ENCODE measurements at regions not wholly inside any gene's neighbourhood (a gene's known extent, or its start where the extent isn't known, plus 50 kb on each side); places are given as distances from the start of the nearest gene placed in this dataset.

- Histone ChIP-seq H4K20me1 (ENCODE audit: control insufficient read depth, extremely low read depth, insufficient read depth, low read length) (no peaks in the 10 kb centered on the region), H3K27me3 (ENCODE audit: control insufficient read depth, insufficient read depth, low read length) (no peaks in the 10 kb centered on the region), H3K4me3 (replicated peaks in 1 of 4; ENCODE audit: control extremely low read depth in 1 of 4, insufficient read depth in 1 of 4, low read depth in 3 of 4, low read length in 4 of 4) (no peak overlapping the region), H3K9me3 (ENCODE audit: control insufficient read depth, insufficient read depth, low read depth, low read length) (no peaks in the 10 kb centered on the region), H3K36me3 (ENCODE audit: control insufficient read depth, insufficient read depth, low read length) (no peaks in the 10 kb centered on the region), H2AFZ (ENCODE audit: low read length) (no peak overlapping the region), H3K4me1 (ENCODE audit: control insufficient read depth, extremely low read depth, insufficient read depth, low read length) (no peaks in the 10 kb centered on the region), H3K4me2 (ENCODE audit: extremely low read depth, insufficient read depth, low read length) (no peak overlapping the region), H3K27ac (ENCODE audit: insufficient read depth, low read length) (no peak overlapping the region), H3K9ac (ENCODE audit: insufficient read depth, low read length) (no peak overlapping the region), H3K79me2 (ENCODE audit: control insufficient read depth, insufficient read depth, low read length) (no peaks in the 10 kb centered on the region)
- no peak for TF ChIP-seq CTCF (conservative IDR thresholded peaks at IDR 0.05 in 1 of 2, IDR thresholded peaks at IDR 0.05 in 1 of 2; ENCODE audit: low read depth in 1 of 2, low read length in 2 of 2)
- TF ChIP-seq EZH2 (IDR thresholded peaks at IDR 0.05; ENCODE audit: low read length, missing control alignments): no peak
- DNase-seq (ENCODE audit: low read depth in 2 of 2): no peak
These were observed 902.0 kb upstream of the GCFC2 start for GRCh38 chr2:76612764-76613163.

DNA sequence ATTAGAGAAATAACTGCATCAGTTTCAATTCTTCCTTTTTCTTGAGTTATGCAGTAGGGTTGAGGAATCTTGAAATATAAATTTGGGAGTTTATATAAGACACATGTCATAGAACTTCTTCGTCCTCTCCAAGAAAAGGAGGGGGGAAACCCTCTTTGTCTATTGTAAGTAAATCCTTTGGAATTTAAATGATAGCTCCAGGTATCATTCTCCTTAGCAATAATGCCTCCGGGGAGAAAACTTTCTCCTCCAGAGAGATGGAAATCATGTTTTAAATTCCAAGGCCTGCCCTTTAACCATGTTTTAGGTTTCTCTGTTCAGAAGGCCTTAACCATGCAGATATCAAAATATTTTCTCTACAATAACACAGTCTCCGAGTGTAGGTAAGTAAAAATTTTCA lies 899.7 kb upstream of the GCFC2 start:
- Histone ChIP-seq H3K27me3 (ENCODE audit: control insufficient read depth, insufficient read depth, low read length) (no peaks in the 10 kb centered on the region), H3K4me1 (ENCODE audit: control insufficient read depth, extremely low read depth, insufficient read depth, low read length) (no peaks in the 10 kb centered on the region), H3K9ac (ENCODE audit: insufficient read depth, low read length) (no peak overlapping the region), H3K79me2 (ENCODE audit: control insufficient read depth, insufficient read depth, low read length) (no peaks in the 10 kb centered on the region), H3K4me2 (ENCODE audit: extremely low read depth, insufficient read depth, low read length) (no peak overlapping the region), H2AFZ (ENCODE audit: low read length) (no peak overlapping the region), H3K36me3 (ENCODE audit: control insufficient read depth, insufficient read depth, low read length) (no peaks in the 10 kb centered on the region), H4K20me1 (ENCODE audit: control insufficient read depth, extremely low read depth, insufficient read depth, low read length) (no peaks in the 10 kb centered on the region), H3K27ac (ENCODE audit: insufficient read depth, low read length) (no peak overlapping the region), H3K4me3 (replicated peaks in 1 of 4; ENCODE audit: control extremely low read depth in 1 of 4, insufficient read depth in 1 of 4, low read depth in 3 of 4, low read length in 4 of 4) (no peak overlapping the region), H3K9me3 (ENCODE audit: control insufficient read depth, insufficient read depth, low read depth, low read length) (no peaks in the 10 kb centered on the region)
- TF ChIP-seq CTCF (conservative IDR thresholded peaks at IDR 0.05 in 1 of 2, IDR thresholded peaks at IDR 0.05 in 1 of 2; ENCODE audit: low read depth in 1 of 2, low read length in 2 of 2): no peak
- DNase-seq (ENCODE audit: low read depth in 2 of 2): no peak

DNA sequence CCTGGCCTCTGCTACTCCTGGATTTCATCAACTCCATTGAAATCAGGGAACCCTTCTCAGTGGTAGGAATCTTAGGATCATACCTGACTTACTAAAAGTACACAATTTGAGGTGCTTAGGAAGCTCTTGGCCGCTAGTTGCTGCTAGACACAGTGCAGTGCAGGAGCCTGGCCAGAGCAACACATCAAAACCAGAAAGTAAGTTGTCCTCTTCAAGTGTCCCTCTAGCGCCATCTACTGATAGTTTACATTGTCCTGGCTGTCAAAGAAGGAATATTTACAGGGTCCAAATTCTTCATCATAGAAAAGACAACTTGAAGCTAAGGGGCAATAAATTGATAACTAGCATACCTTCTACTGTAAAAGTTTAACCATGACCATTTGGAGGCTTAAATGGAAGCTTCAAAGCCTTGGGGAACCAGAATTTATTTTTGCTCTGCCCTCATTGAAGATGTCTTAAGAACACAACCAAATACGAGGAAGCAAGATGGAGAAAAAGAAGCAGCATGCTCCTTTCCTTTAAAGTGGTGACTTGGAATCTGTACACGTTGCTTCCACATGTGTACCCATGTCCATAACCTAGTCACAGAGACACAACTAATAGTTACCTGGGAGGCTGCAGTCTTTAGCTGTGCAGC lies 889.1 kb upstream of the GCFC2 start:
- Histone ChIP-seq H3K4me3 (replicated peaks in 1 of 4; ENCODE audit: control extremely low read depth in 1 of 4, insufficient read depth in 1 of 4, low read depth in 3 of 4, low read length in 4 of 4) (no peak overlapping the region), H3K4me2 (ENCODE audit: extremely low read depth, insufficient read depth, low read length) (no peak overlapping the region), H2AFZ (ENCODE audit: low read length) (no peak overlapping the region), H3K9ac (ENCODE audit: insufficient read depth, low read length) (no peak overlapping the region), H4K20me1 (ENCODE audit: control insufficient read depth, extremely low read depth, insufficient read depth, low read length) (no peaks in the 10 kb centered on the region), H3K9me3 (ENCODE audit: control insufficient read depth, insufficient read depth, low read depth, low read length) (no peaks in the 10 kb centered on the region), H3K79me2 (ENCODE audit: control insufficient read depth, insufficient read depth, low read length) (no peaks in the 10 kb centered on the region), H3K27ac (ENCODE audit: insufficient read depth, low read length) (no peak overlapping the region), H3K4me1 (ENCODE audit: control insufficient read depth, extremely low read depth, insufficient read depth, low read length) (no peaks in the 10 kb centered on the region), H3K36me3 (ENCODE audit: control insufficient read depth, insufficient read depth, low read length) (no peaks in the 10 kb centered on the region), H3K27me3 (ENCODE audit: control insufficient read depth, insufficient read depth, low read length) (no peaks in the 10 kb centered on the region)
- TF ChIP-seq CTCF (conservative IDR thresholded peaks at IDR 0.05 in 1 of 2, IDR thresholded peaks at IDR 0.05 in 1 of 2; ENCODE audit: low read depth in 1 of 2, low read length in 2 of 2): peak; percentile 62 to 76
- no peak for TF ChIP-seq EZH2 (IDR thresholded peaks at IDR 0.05; ENCODE audit: low read length, missing control alignments)
- peak; percentile 64 to 78 for DNase-seq (ENCODE audit: low read depth in 2 of 2)
